A549 (cell line): ENCODE measurements at regions not wholly inside any gene's neighbourhood (a gene's known extent, or its start where the extent isn't known, plus 50 kb on each side); places are given as distances from the start of the nearest gene placed in this dataset.

Source experiments
- CBX8 ChIP-seq: fragments of 200-600 bp; sonication (generic); IDR thresholded peaks from 2 replicates; pipeline ENCODE4 v1.6.1; 2016
- GATA3 ChIP-seq: IDR thresholded peaks from 2 replicates; pipeline ENCODE4 v1.6.1; 2012; ENCODE audit warnings: borderline replicate concordance
- JUNB ChIP-seq: fragments of >200 bp; sonication (Bioruptor Twin); formaldehyde crosslinking; IDR thresholded peaks from 2 replicates; pipeline ENCODE4 v1.6.1; 2016
- POLR2AphosphoS2 ChIP-seq: conservative IDR thresholded peaks from 2 replicates; pipeline ENCODE4 v1.6.1; 2012; ENCODE audit warnings: low read length, improper control_type of control experiment, inconsistent platforms
- ZSCAN20 ChIP-seq: fragments of 250-450 bp; sonication (Bioruptor Pico); IDR thresholded peaks from 2 replicates; pipeline ENCODE4 v1.8.0; 2022; ENCODE audit warnings: mild to moderate bottlenecking, moderate library complexity
- TF ChIP-seq, protein P1 (sequence below): fragments of >200 bp; sonication (Bioruptor Twin); formaldehyde crosslinking; IDR thresholded peaks from 3 replicates; pipeline ENCODE4 v1.5.1; 2016

DNA sequence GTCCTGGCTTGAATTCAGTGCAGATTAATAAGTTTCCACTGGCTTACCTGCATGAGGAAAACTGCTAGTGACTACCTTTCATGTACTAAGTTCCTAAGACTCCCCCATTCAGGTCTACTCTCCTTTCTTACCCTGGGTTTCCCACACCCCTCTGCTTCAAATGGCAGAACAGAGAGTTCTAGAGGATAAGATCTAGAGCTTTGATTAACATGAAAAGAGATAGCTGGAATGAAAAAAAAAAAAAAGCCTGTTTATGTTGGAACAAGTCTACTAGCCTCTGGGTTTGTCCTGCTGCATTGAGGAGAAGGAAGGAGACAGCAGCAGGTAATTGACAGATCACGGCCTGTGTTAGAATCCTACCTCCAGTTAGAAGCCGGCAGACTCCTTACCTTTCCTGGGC is 201.4 kb upstream of the SOX4 start:
- TF ChIP-seq POLR2AphosphoS2, result no peak
- no peak for TF ChIP-seq JUNB
- TF ChIP-seq, protein P1, sequence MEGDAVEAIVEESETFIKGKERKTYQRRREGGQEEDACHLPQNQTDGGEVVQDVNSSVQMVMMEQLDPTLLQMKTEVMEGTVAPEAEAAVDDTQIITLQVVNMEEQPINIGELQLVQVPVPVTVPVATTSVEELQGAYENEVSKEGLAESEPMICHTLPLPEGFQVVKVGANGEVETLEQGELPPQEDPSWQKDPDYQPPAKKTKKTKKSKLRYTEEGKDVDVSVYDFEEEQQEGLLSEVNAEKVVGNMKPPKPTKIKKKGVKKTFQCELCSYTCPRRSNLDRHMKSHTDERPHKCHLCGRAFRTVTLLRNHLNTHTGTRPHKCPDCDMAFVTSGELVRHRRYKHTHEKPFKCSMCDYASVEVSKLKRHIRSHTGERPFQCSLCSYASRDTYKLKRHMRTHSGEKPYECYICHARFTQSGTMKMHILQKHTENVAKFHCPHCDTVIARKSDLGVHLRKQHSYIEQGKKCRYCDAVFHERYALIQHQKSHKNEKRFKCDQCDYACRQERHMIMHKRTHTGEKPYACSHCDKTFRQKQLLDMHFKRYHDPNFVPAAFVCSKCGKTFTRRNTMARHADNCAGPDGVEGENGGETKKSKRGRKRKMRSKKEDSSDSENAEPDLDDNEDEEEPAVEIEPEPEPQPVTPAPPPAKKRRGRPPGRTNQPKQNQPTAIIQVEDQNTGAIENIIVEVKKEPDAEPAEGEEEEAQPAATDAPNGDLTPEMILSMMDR, result no peak
- no peak for TF ChIP-seq CBX8
- no peak for TF ChIP-seq ZSCAN20
- TF ChIP-seq GATA3, result no peak
